IMR-90 (cell line): ENCODE measurements at regions not wholly inside any gene's neighbourhood (a gene's known extent, or its start where the extent isn't known, plus 50 kb on each side); places are given as distances from the start of the nearest gene placed in this dataset.

ENCODE experiments used
- ATAC-seq: fragments of 200-7000 bp; cut with Tn5 transposase; 2 replicates; pipeline ENCODE4 v1.9.1; 2020; ENCODE audit warnings: low read depth, mild to moderate bottlenecking, moderate library complexity
- BruUV-seq: library from RNA; stranded (reverse); fragments of 400-500 nt; replicated peaks from 2 replicates; lab custom pipeline; 2021; lab: Mats Ljungman, UMichigan
- CTCF ChIA-PET: fragments of 300-600 bp; formaldehyde crosslinking; extraction: SDS; loops from one replicate; lab custom pipeline; 2021; ENCODE audit warnings: antibody characterized with exemption; lab: Yijun Ruan, JAX
- POLR2A ChIA-PET: fragments of 300-600 bp; sonication (Branson Sonifier 250); formaldehyde crosslinking; loops from one replicate; lab custom pipeline; 2022; ENCODE audit warnings: antibody characterized with exemption; ENCODE audit not compliant: unreplicated experiment; lab: Charles Lee
- DNase-seq: peaks from one replicate; pipeline ENCODE4 v3.0.0; 2013
- H2AFZ ChIP-seq: replicated peaks from 2 replicates; pipeline ENCODE3; 2013; ENCODE audit warnings: low read length, mild to moderate bottlenecking; ENCODE audit not compliant: poor library complexity
- H2AK5ac ChIP-seq: 2 replicates; pipeline ENCODE4 v1.6.1; 2013; ENCODE audit warnings: low read depth, low read length, inconsistent platforms
- H2AK9ac ChIP-seq: replicated peaks from 2 replicates; pipeline ENCODE3; 2013; ENCODE audit warnings: mild to moderate bottlenecking, low read depth, low read length, moderate library complexity; ENCODE audit not compliant: poor library complexity
- H2BK120ac ChIP-seq: 2 replicates; pipeline ENCODE4 v1.6.1; 2013; ENCODE audit warnings: low read depth, low read length, inconsistent platforms
- H2BK15ac ChIP-seq: 3 replicates; pipeline ENCODE4 v1.6.1; 2013; ENCODE audit warnings: low read depth, low read length, inconsistent platforms
- H2BK20ac ChIP-seq: 2 replicates; pipeline ENCODE4 v1.6.1; 2013; ENCODE audit warnings: low read depth, mild to moderate bottlenecking, inconsistent platforms, low read length, moderate library complexity
- H2BK5ac ChIP-seq: 2 replicates; pipeline ENCODE4 v1.6.1; 2013; ENCODE audit warnings: mild to moderate bottlenecking, low read depth, low read length, inconsistent platforms; ENCODE audit not compliant: poor library complexity, severe bottlenecking
- H3K14ac ChIP-seq: replicated peaks from 2 replicates; pipeline ENCODE4 v1.6.1; 2013; ENCODE audit warnings: low read depth, low read length, inconsistent platforms
- H3K18ac ChIP-seq: 2 replicates; pipeline ENCODE4 v1.6.1; 2013; ENCODE audit warnings: low read depth, low read length, control low read depth
- H3K23ac ChIP-seq: 2 replicates; pipeline ENCODE4 v1.6.1; 2013; ENCODE audit warnings: low read depth, low read length, inconsistent platforms
- H3K27ac ChIP-seq: 2 replicates; pipeline ENCODE4 v1.5.1; 2013; ENCODE audit warnings: mild to moderate bottlenecking, control low read depth, low read length; ENCODE audit not compliant: insufficient read depth
- H3K27me3 ChIP-seq: 2 replicates; pipeline ENCODE4 v1.6.1; 2013; ENCODE audit warnings: low read length; ENCODE audit not compliant: control insufficient read depth, insufficient read depth
- H3K36me3 ChIP-seq: 2 replicates; pipeline ENCODE4 v1.6.1; 2013; ENCODE audit warnings: low read length, mixed read lengths; ENCODE audit not compliant: control insufficient read depth, insufficient read depth
- H3K4ac ChIP-seq: 2 replicates; pipeline ENCODE4 v1.6.1; 2013; ENCODE audit warnings: low read depth, low read length, inconsistent platforms
- H3K4me1 ChIP-seq: 2 replicates; pipeline ENCODE4 v1.6.1; 2013; ENCODE audit warnings: low read length, mixed read lengths; ENCODE audit not compliant: control insufficient read depth, insufficient read depth
- H3K4me2 ChIP-seq: 2 replicates; pipeline ENCODE4 v1.6.1; 2013; ENCODE audit warnings: low read depth, mild to moderate bottlenecking, control low read depth, low read length, moderate library complexity
- H3K4me3 ChIP-seq: 2 replicates; pipeline ENCODE4 v1.5.1; 2013; ENCODE audit warnings: low read depth, mild to moderate bottlenecking, control low read depth, low read length, moderate library complexity; ENCODE audit not compliant: insufficient read depth
- H3K56ac ChIP-seq: 2 replicates; pipeline ENCODE4 v1.6.1; 2013; ENCODE audit warnings: low read length, inconsistent platforms; ENCODE audit not compliant: insufficient read depth; ENCODE audit errors: extremely low read depth
- H3K79me1 ChIP-seq, 2 experiments: 2 replicates each; pipeline ENCODE4 v1.6.1; 2013; ENCODE audit warnings: low read length in 2 of 2, inconsistent platforms in 1 of 2, low read depth in 1 of 2
- H3K9ac ChIP-seq: 2 replicates; pipeline ENCODE4 v1.6.1; 2013; ENCODE audit warnings: low read depth, low read length, control low read depth
- H3K9me1 ChIP-seq: 2 replicates; pipeline ENCODE4 v1.6.1; 2013; ENCODE audit warnings: low read length, inconsistent platforms; ENCODE audit not compliant: insufficient read depth
- H3K9me3 ChIP-seq: 2 replicates; pipeline ENCODE4 v1.6.1; 2013; ENCODE audit warnings: low read length; ENCODE audit not compliant: control insufficient read depth, insufficient read depth
- H4K20me1 ChIP-seq: 2 replicates; pipeline ENCODE4 v1.6.1; 2013; ENCODE audit warnings: low read length, inconsistent platforms; ENCODE audit not compliant: insufficient read depth
- H4K5ac ChIP-seq: 2 replicates; pipeline ENCODE4 v1.6.1; 2013; ENCODE audit warnings: mild to moderate bottlenecking, low read depth, low read length, control low read depth
- H4K8ac ChIP-seq, 2 experiments: 2 replicates each; pipeline ENCODE4 v1.6.1; 2013; ENCODE audit warnings: low read depth in 2 of 2, low read length in 2 of 2, control low read depth in 1 of 2, inconsistent platforms in 1 of 2
- H4K91ac ChIP-seq: 2 replicates; pipeline ENCODE4 v1.6.1; 2013; ENCODE audit warnings: low read depth, low read length, inconsistent platforms; ENCODE audit not compliant: insufficient read depth
- CHD1 ChIP-seq: IDR thresholded peaks from 2 replicates; pipeline ENCODE4 v1.6.1; 2012; ENCODE audit warnings: low read depth, low read length, improper control_type of control experiment
- FOS ChIP-seq: fragments of 150-350 bp; IDR thresholded peaks from 2 replicates; pipeline ENCODE4 v1.6.1; 2016; ENCODE audit warnings: low read depth, low read length
- MAFK ChIP-seq: IDR thresholded peaks from 2 replicates; pipeline ENCODE4 v1.6.1; 2012; ENCODE audit warnings: low read depth, low read length, improper control_type of control experiment
- MAZ ChIP-seq: IDR thresholded peaks from 2 replicates; pipeline ENCODE4 v1.6.1; 2012; ENCODE audit warnings: low read depth, mild to moderate bottlenecking, low read length, improper control_type of control experiment, moderate library complexity, borderline replicate concordance
- RAD21 ChIP-seq: IDR thresholded peaks from 2 replicates; pipeline ENCODE4 v1.6.1; 2012; ENCODE audit warnings: low read length, improper control_type of control experiment
- SMC3 ChIP-seq: fragments of 150-350 bp; IDR thresholded peaks from 2 replicates; pipeline ENCODE4 v1.6.1; 2016; ENCODE audit warnings: low read depth, mild to moderate bottlenecking, antibody characterized with exemption, low read length, moderate library complexity
- WGBS, 2 experiments: methylation state at CpG; one replicate each; pipeline versions ENCODE4 v1.1.5 to v1.1.7; 2013; ENCODE audit warnings: missing lambda C conversion rate in 2 of 2; ENCODE audit not compliant: insufficient read length in 1 of 2; ENCODE audit errors: extremely low coverage in 2 of 2; 5-methylcytosine and 5-hydroxymethylcytosine counted together
- dilution Hi-C: fragments of 300-500 bp; cut with HindIII; formaldehyde crosslinking; loops from one replicate; pipeline ENCODE4 v1.14.3; 2018; ENCODE audit warnings: low sequenced_read_pairs; ENCODE audit not compliant: unreplicated experiment
- in situ Hi-C: fragments of 300-500 bp; cut with MboI; formaldehyde crosslinking; loops from 3 replicates; pipeline ENCODE4 v1.14.3; 2019; ENCODE audit warnings: low sequenced_read_pairs, inconsistent platforms, mixed read lengths
- intact Hi-C: fragments of 100-400 bp; cut with micrococcal nuclease; formaldehyde crosslinking; loops from 2 replicates; pipeline ENCODE4 v1.10.0; 2022
- TF ChIP-seq, protein P1 (sequence below): conservative IDR thresholded peaks from 2 replicates; pipeline ENCODE4 v1.5.1; 2012; ENCODE audit warnings: mild to moderate bottlenecking, low read depth, low read length, improper control_type of control experiment
- TF ChIP-seq, protein P2 (sequence below): fragments of 150-350 bp; IDR thresholded peaks from 2 replicates; pipeline ENCODE4 v1.6.1; 2016; ENCODE audit warnings: low read depth, mild to moderate bottlenecking, low read length, moderate library complexity, borderline replicate concordance

DNA sequence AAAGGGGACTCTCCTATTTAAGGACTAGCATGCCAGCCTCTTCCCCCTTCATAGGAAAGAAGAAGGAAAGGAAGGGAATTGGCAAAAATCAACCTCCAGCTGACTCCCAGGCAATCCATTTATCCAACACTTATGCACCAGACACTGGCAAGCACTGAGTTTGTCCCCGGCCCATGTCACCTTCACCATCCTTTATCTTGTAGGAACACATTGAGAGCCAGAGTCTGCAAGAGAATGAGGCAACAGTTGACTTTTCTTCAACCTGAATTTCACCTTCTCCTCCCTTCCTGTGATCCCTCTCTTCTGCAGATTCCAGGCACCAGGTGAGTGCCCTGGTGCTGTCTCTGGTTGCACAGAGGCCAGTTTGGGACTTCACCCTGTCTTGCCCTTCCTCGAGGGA lies 264.3 kb upstream of the ECI2 start:
- no peak overlapping the region for H3K9ac ChIP-seq
- no peak overlapping the region for H3K4ac ChIP-seq
- no peak overlapping the region for H2BK5ac ChIP-seq
- H2AFZ ChIP-seq, result no peak overlapping the region
- dilution Hi-C loops (no loop called here), in situ Hi-C loops (no loop called here), intact Hi-C loops (no loop called here)
- CTCF ChIA-PET, result no interaction called here
- H3K9me3 ChIP-seq, result no peaks in the 10 kb centered on the region
- POLR2A ChIA-PET, result no interaction called here
- no CpG with 5 or more reads among the region's 2 CpGs for WGBS, 2 experiments
- no TSS peak for BruUV-seq
- no peak overlapping the region for H2AK5ac ChIP-seq
- H3K36me3 ChIP-seq, result no peaks in the 10 kb centered on the region
- H3K56ac ChIP-seq, result no peak overlapping the region
- no peak overlapping the region for H2BK20ac ChIP-seq
- peaks cover 20% of the 10 kb centered on the region for H3K4me1 ChIP-seq
- no peak overlapping the region for H2BK15ac ChIP-seq
- no peaks in the 10 kb centered on the region for H3K79me1 ChIP-seq
- H4K20me1 ChIP-seq, result no peaks in the 10 kb centered on the region
- ATAC-seq, result no peak
- no peak overlapping the region for H4K5ac ChIP-seq
- TF ChIP-seq RAD21 (no peak), FOS (no peak), MAZ (no peak), SMC3 (no peak), CHD1 (no peak), MAFK (no peak)
- TF ChIP-seq, protein P1, sequence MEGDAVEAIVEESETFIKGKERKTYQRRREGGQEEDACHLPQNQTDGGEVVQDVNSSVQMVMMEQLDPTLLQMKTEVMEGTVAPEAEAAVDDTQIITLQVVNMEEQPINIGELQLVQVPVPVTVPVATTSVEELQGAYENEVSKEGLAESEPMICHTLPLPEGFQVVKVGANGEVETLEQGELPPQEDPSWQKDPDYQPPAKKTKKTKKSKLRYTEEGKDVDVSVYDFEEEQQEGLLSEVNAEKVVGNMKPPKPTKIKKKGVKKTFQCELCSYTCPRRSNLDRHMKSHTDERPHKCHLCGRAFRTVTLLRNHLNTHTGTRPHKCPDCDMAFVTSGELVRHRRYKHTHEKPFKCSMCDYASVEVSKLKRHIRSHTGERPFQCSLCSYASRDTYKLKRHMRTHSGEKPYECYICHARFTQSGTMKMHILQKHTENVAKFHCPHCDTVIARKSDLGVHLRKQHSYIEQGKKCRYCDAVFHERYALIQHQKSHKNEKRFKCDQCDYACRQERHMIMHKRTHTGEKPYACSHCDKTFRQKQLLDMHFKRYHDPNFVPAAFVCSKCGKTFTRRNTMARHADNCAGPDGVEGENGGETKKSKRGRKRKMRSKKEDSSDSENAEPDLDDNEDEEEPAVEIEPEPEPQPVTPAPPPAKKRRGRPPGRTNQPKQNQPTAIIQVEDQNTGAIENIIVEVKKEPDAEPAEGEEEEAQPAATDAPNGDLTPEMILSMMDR, result no peak
- TF ChIP-seq, protein P2, sequence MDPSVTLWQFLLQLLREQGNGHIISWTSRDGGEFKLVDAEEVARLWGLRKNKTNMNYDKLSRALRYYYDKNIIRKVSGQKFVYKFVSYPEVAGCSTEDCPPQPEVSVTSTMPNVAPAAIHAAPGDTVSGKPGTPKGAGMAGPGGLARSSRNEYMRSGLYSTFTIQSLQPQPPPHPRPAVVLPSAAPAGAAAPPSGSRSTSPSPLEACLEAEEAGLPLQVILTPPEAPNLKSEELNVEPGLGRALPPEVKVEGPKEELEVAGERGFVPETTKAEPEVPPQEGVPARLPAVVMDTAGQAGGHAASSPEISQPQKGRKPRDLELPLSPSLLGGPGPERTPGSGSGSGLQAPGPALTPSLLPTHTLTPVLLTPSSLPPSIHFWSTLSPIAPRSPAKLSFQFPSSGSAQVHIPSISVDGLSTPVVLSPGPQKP, result no peak
- H3K9me1 ChIP-seq, result peaks cover 6% of the 10 kb centered on the region
- no peak overlapping the region for H3K27ac ChIP-seq
- no peak overlapping the region for H4K91ac ChIP-seq
- H3K14ac ChIP-seq, result no peak overlapping the region
- DNase-seq, result no peak
- H4K8ac ChIP-seq, result no peak overlapping the region
- H2AK9ac ChIP-seq, result no peak overlapping the region
- no peak overlapping the region for H3K23ac ChIP-seq
- no peak overlapping the region for H3K4me3 ChIP-seq
- no peak overlapping the region; the same call in 1 of the 2 replicates for H2BK120ac ChIP-seq
- no peak overlapping the region for H3K18ac ChIP-seq
- no peaks in the 10 kb centered on the region for H3K27me3 ChIP-seq
- no peak overlapping the region for H3K4me2 ChIP-seq
